ENCODE measurements at regions not wholly inside any gene's neighbourhood (a gene's known extent, or its start where the extent isn't known, plus 50 kb on each side); places are given as distances from the start of the nearest gene placed in this dataset.

GRCh38 chr12:24534622-24535021, 414.3 kb downstream of the BCAT1 start:
- TF ChIP-seq CTCF (IDR thresholded peaks at IDR 0.05; ENCODE audit: low read depth, low read length) (no peak), POLR2A (IDR thresholded peaks at IDR 0.05; ENCODE audit: extremely low read depth, insufficient read length) (no peak)

All from NB4 (cell line).